GM23338 (cell line): ENCODE measurements at regions not wholly inside any gene's neighbourhood (a gene's known extent, or its start where the extent isn't known, plus 50 kb on each side); places are given as distances from the start of the nearest gene placed in this dataset.

ENCODE experiments used
- ATAC-seq: fragments of 200-7000 bp; cut with Tn5 transposase; 3 replicates; pipeline ENCODE4 v1.9.1; 2020
- DNase-seq: peaks from one replicate; pipeline ENCODE4 v3.0.0-alpha.2; 2015; ENCODE audit warnings: low spot score
- H2AFZ ChIP-seq: fragments of 200-600 bp; sonication (generic); 2 replicates; pipeline ENCODE4 v1.8.0; 2016; ENCODE audit warnings: antibody characterized with exemption, mild to moderate bottlenecking, moderate library complexity
- H3F3A ChIP-seq: fragments of 200-600 bp; sonication (generic); replicated peaks from 2 replicates; pipeline ENCODE4 v1.8.0; 2017; ENCODE audit warnings: antibody characterized with exemption, mixed run types, low read depth
- H3K27ac ChIP-seq: fragments of 200-600 bp; sonication (generic); 2 replicates; pipeline ENCODE4 v1.6.1; 2016; ENCODE audit warnings: low read depth
- H3K27me3 ChIP-seq: fragments of 200-600 bp; sonication (generic); 2 replicates; pipeline ENCODE4 v1.8.0; 2016; ENCODE audit warnings: mild to moderate bottlenecking, mixed run types, moderate library complexity; ENCODE audit not compliant: insufficient read depth
- H3K36me3 ChIP-seq: fragments of 200-600 bp; sonication (generic); 2 replicates; pipeline ENCODE4 v1.8.0; 2016; ENCODE audit warnings: mild to moderate bottlenecking; ENCODE audit not compliant: insufficient read depth
- H3K4me1 ChIP-seq: fragments of 200-600 bp; sonication (generic); 2 replicates; pipeline ENCODE4 v1.8.0; 2016; ENCODE audit warnings: mild to moderate bottlenecking, moderate library complexity; ENCODE audit not compliant: insufficient read depth
- H3K4me2 ChIP-seq: fragments of 200-600 bp; sonication (generic); 2 replicates; pipeline ENCODE4 v1.7.1; 2017; ENCODE audit warnings: mixed run types
- H3K4me3 ChIP-seq: fragments of 200-600 bp; sonication (generic); 2 replicates; pipeline ENCODE4 v1.6.1; 2016; ENCODE audit warnings: mixed run types
- H3K79me2 ChIP-seq: fragments of 200-600 bp; sonication (generic); replicated peaks from 2 replicates; pipeline ENCODE4 v1.8.0; 2017; ENCODE audit warnings: mild to moderate bottlenecking; ENCODE audit not compliant: insufficient read depth
- H3K9me2 ChIP-seq: fragments of 200-600 bp; sonication (generic); 2 replicates; pipeline ENCODE4 v1.8.0; 2017; ENCODE audit not compliant: insufficient read depth
- H4K20me1 ChIP-seq: fragments of 200-600 bp; sonication (generic); replicated peaks from 2 replicates; pipeline ENCODE4 v1.8.0; 2017; ENCODE audit warnings: mild to moderate bottlenecking; ENCODE audit not compliant: insufficient read depth
- H3K27ac Mint-ChIP-seq: 2 replicates; pipeline ENCODE4 v1.8.0; 2020; ENCODE audit warnings: inconsistent platforms, mild to moderate bottlenecking, moderate library complexity, mixed read lengths
- H3K27me3 Mint-ChIP-seq: 3 replicates; pipeline ENCODE4 v1.8.0; 2022; ENCODE audit warnings: low read depth, mild to moderate bottlenecking, moderate library complexity, mixed read lengths, inconsistent platforms; ENCODE audit not compliant: insufficient read depth, poor library complexity
- H3K36me3 Mint-ChIP-seq: 3 replicates; pipeline ENCODE4 v1.8.0; 2021; ENCODE audit warnings: low read depth, mild to moderate bottlenecking, inconsistent platforms, moderate library complexity, mixed read lengths
- H3K4me1 Mint-ChIP-seq: 3 replicates; pipeline ENCODE4 v1.8.0; 2020; ENCODE audit warnings: mild to moderate bottlenecking, inconsistent platforms, mixed read lengths
- H3K4me3 Mint-ChIP-seq: 3 replicates; pipeline ENCODE4 v1.8.0; 2021; ENCODE audit warnings: moderate library complexity, mild to moderate bottlenecking, inconsistent platforms, mixed read lengths
- H3K9me3 Mint-ChIP-seq: 3 replicates; pipeline ENCODE4 v1.8.0; 2020; ENCODE audit warnings: moderate library complexity, mild to moderate bottlenecking, inconsistent platforms, mixed read lengths
- CREB1 ChIP-seq: fragments of 250-450 bp; sonication (Bioruptor Pico); IDR thresholded peaks from 2 replicates; pipeline ENCODE4 v1.5.0; 2020; ENCODE audit warnings: low read depth, mild to moderate bottlenecking, moderate library complexity
- EZH2 ChIP-seq: fragments of 200-600 bp; sonication (generic); IDR thresholded peaks from one replicate; pipeline ENCODE4 v1.8.0; 2017; ENCODE audit warnings: antibody characterized with exemption, mild to moderate bottlenecking, low read depth; ENCODE audit not compliant: unreplicated experiment
- EZH2phosphoT487 ChIP-seq: fragments of 200-600 bp; sonication (generic); IDR thresholded peaks from one replicate; pipeline ENCODE4 v1.8.1; 2018; ENCODE audit warnings: antibody characterized with exemption; ENCODE audit not compliant: unreplicated experiment
- NANOG ChIP-seq: IDR thresholded peaks from 2 replicates; pipeline ENCODE4 v1.6.1; 2016; ENCODE audit warnings: antibody characterized with exemption, borderline replicate concordance
- POLR2AphosphoS5 ChIP-seq: IDR thresholded peaks from 2 replicates; pipeline ENCODE4 v1.6.1; 2016; ENCODE audit warnings: antibody characterized with exemption, low read depth
- STAT1 ChIP-seq: IDR thresholded peaks from one replicate; pipeline ENCODE4 v1.6.1; 2016; ENCODE audit warnings: antibody characterized with exemption; ENCODE audit not compliant: unreplicated experiment
- ZNF331 ChIP-seq: fragments of 250-450 bp; sonication (Bioruptor Pico); IDR thresholded peaks from 2 replicates; pipeline ENCODE4 v1.5.0; 2020; ENCODE audit warnings: low read depth, mild to moderate bottlenecking, moderate library complexity
- TF ChIP-seq, protein P1 (sequence below), 2 experiments: fragments of 200-600 bp in 1 of 2; sonication (generic) in 1 of 2; conservative IDR thresholded peaks; 2 replicates each; pipeline versions ENCODE4 v1.5.1 to v1.6.1; 2016 to 2017; ENCODE audit warnings: antibody characterized with exemption in 2 of 2, low read depth in 2 of 2, mild to moderate bottlenecking in 2 of 2, moderate library complexity in 1 of 2

DNA sequence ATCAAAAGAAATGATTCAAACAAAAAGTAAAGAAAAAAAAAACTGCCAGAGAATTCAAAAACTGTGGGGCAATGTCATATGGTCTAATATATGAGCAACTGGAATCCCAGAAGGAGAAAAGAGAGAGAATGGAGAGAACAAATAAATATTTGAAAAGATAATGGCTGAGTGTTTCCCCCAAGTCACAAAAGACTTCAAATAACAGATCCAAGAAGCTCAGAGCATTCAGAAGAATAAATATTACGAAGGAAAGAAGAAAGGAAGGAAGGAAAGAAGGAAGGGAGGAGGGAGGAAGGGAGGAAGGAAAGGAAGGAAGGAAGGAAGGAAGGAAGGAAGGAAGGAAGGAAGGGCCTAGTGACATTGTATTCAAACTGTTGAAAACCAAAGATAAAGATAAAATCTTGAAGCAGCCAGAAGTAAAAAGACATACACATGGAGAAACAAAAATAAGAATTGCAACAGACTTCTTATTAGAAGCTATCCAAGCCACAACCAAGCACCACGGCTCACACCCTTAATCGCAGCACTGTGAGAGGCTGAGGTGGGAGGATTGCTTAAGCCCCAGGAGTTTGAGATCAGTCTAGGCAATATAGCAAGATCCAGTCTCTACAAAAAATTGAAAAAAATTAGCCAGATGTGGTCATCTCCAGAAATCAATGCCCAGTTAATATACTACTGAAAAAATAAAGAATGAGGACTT, 118.9 kb upstream of the IGSF10 start:
- Histone ChIP-seq H3K27me3 (no peaks in the 10 kb centered on the region), H3K4me1 (0 out of 2 replicates have a peak, but pooled peaks cover 4% of the 10 kb centered on the region), H4K20me1 (no peaks in the 10 kb centered on the region), H2AFZ (no peak overlapping the region), H3K9me2 (peaks cover 5% of the 10 kb centered on the region; the same call in 1 of the 2 replicates), H3K4me3 (no peak overlapping the region), H3K79me2 (no peaks in the 10 kb centered on the region), H3F3A (no peaks in the 10 kb centered on the region), H3K27ac (no peak overlapping the region), H3K36me3 (no peaks in the 10 kb centered on the region), H3K4me2 (no peak overlapping the region)
- ATAC-seq = no peak
- Mint-ChIP-seq H3K27me3 (no peaks in the 10 kb centered on the region), H3K36me3 (peaks cover 12% of the 10 kb centered on the region), H3K27ac (no peak overlapping the region), H3K4me1 (peaks cover 15% of the 10 kb centered on the region; the same call in 2 of the 3 replicates), H3K4me3 (no peak overlapping the region), H3K9me3 (peaks cover 18% of the 10 kb centered on the region)
- no peak for DNase-seq
- no peak for TF ChIP-seq POLR2AphosphoS5

DNA sequence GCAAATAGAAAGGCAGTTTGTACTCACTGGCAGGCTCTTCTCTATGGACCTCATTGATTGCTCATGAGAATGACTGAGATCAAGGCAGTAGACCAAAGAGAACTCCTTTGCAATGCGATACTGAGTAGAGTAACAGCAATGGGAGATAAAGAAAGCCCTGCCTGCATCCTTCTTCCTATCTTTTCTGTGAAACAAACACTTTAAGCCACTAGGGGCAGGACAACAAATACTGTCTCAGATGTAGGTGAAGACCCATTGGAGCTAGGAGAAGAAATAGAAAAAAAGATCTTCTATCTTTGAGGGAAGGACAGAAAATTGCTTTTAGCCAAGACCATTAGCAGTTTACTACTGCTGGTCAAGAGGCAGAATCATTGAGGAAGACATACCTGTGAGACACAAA, 117.6 kb upstream of the IGSF10 start:
- TF ChIP-seq, protein P1, sequence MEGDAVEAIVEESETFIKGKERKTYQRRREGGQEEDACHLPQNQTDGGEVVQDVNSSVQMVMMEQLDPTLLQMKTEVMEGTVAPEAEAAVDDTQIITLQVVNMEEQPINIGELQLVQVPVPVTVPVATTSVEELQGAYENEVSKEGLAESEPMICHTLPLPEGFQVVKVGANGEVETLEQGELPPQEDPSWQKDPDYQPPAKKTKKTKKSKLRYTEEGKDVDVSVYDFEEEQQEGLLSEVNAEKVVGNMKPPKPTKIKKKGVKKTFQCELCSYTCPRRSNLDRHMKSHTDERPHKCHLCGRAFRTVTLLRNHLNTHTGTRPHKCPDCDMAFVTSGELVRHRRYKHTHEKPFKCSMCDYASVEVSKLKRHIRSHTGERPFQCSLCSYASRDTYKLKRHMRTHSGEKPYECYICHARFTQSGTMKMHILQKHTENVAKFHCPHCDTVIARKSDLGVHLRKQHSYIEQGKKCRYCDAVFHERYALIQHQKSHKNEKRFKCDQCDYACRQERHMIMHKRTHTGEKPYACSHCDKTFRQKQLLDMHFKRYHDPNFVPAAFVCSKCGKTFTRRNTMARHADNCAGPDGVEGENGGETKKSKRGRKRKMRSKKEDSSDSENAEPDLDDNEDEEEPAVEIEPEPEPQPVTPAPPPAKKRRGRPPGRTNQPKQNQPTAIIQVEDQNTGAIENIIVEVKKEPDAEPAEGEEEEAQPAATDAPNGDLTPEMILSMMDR (conservative IDR thresholded peaks at IDR 0.05; ENCODE audit: low read depth in 2 of 2) = peak; percentile 31 to 58
- no peak for TF ChIP-seq CREB1 (CRISPR knock-in tag)
- ATAC-seq = no peak; the same call in 2 of the 3 replicates
- Histone ChIP-seq H3K9me2 (peaks cover 5% of the 10 kb centered on the region; the same call in 1 of the 2 replicates), H3K79me2 (no peaks in the 10 kb centered on the region), H3F3A (no peaks in the 10 kb centered on the region), H3K4me3 (no peak overlapping the region), H4K20me1 (no peaks in the 10 kb centered on the region), H3K27ac (no peak overlapping the region), H3K27me3 (no peaks in the 10 kb centered on the region), H3K4me2 (no peak overlapping the region), H3K4me1 (0 out of 2 replicates have a peak, but pooled peaks cover 4% of the 10 kb centered on the region), H2AFZ (no peak overlapping the region), H3K36me3 (no peaks in the 10 kb centered on the region)
- peak; percentile 43 for DNase-seq
- peaks cover 12% of the 10 kb centered on the region for H3K36me3 Mint-ChIP-seq
- no peak overlapping the region for H3K4me3 Mint-ChIP-seq
- peaks cover 21% of the 10 kb centered on the region for H3K9me3 Mint-ChIP-seq
- no peak overlapping the region for H3K27ac Mint-ChIP-seq
- no peaks in the 10 kb centered on the region for H3K27me3 Mint-ChIP-seq
- peaks cover 9% of the 10 kb centered on the region; the same call in 1 of the 3 replicates for H3K4me1 Mint-ChIP-seq

DNA sequence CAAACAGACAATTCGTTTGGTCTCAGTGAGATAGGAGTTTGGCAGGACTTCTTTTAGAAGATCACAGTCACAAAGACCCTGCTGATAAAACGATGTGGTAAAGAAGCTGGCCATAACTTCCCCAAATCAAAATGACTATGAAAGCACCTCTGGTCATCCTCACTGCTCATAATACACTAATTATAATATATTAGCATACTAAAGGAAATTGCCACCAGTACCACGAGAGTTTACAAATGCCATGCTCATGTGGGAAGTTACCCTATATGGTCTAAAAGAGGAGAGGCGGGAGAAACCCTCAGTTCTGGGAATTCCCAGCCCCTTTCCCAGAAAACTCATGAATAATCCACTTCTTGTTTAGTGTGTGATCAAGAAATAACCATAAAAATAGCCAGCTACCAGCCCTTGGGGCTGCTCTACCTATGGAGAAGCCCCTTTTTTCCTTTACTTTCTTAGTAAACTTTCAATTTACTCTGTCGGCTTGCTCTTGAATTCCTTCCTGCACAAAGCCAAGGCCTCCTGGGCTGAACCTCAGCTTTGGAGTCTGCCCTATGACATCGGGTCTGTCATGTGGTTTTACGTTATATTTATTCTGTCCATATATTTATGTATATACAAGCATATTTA, 115.8 kb upstream of the IGSF10 start:
- H3K4me3 ChIP-seq = no peak overlapping the region
- H3K27ac ChIP-seq = peak overlapping the region; percentile 51
- peaks cover 12% of the 10 kb centered on the region for H3K36me3 Mint-ChIP-seq
- H3K27me3 ChIP-seq = no peaks in the 10 kb centered on the region
- no peaks in the 10 kb centered on the region for H3K79me2 ChIP-seq
- H3K9me3 Mint-ChIP-seq = peaks cover 21% of the 10 kb centered on the region
- peaks cover 5% of the 10 kb centered on the region; the same call in 1 of the 2 replicates for H3K9me2 ChIP-seq
- no peak overlapping the region for H2AFZ ChIP-seq
- no peak overlapping the region for H3K4me3 Mint-ChIP-seq
- H3K36me3 ChIP-seq = no peaks in the 10 kb centered on the region
- H3K27me3 Mint-ChIP-seq = no peaks in the 10 kb centered on the region
- no peaks in the 10 kb centered on the region for H3F3A ChIP-seq
- peaks cover 9% of the 10 kb centered on the region; the same call in 1 of the 3 replicates for H3K4me1 Mint-ChIP-seq
- ATAC-seq (peak; percentile 73), DNase-seq (peak; percentile 22)
- peak overlapping the region; percentile 80; the same call in 1 of the 2 replicates for H3K27ac Mint-ChIP-seq
- no peak overlapping the region for H3K4me2 ChIP-seq
- 0 out of 2 replicates have a peak, but pooled peaks cover 4% of the 10 kb centered on the region for H3K4me1 ChIP-seq
- no peaks in the 10 kb centered on the region for H4K20me1 ChIP-seq
- TF ChIP-seq EZH2phosphoT487 (no peak), CREB1 (CRISPR knock-in tag) (no peak), STAT1 (no peak), NANOG (no peak), EZH2 (no peak), ZNF331 (CRISPR knock-in tag) (no peak)
- TF ChIP-seq, protein P1 (conservative IDR thresholded peaks at IDR 0.05; ENCODE audit: low read depth in 2 of 2) = no peak
